ENCODE measurements at regions not wholly inside any gene's neighbourhood (a gene's known extent, or its start where the extent isn't known, plus 50 kb on each side); places are given as distances from the start of the nearest gene placed in this dataset.

GRCh38 chr7:9083837-9084236 is 650.4 kb downstream of the NXPH1 start:
- no peak overlapping the region for H3K4me3 ChIP-seq (ENCODE audit: low read depth, low read length)
- no peak for TF ChIP-seq CTCF (IDR thresholded peaks at IDR 0.05; ENCODE audit: borderline replicate concordance, insufficient read depth, low read depth, low read length)

- TF ChIP-seq CTCF (IDR thresholded peaks at IDR 0.05; ENCODE audit: borderline replicate concordance, insufficient read depth, low read depth, low read length) = no peak
- no peak overlapping the region for H3K4me3 ChIP-seq (ENCODE audit: low read depth, low read length)
These were observed 657.9 kb downstream of the NXPH1 start for GRCh38 chr7:9091282-9091681.

GRCh38 chr7:9097565-9098060 is 664.2 kb downstream of the NXPH1 start:
- no peak overlapping the region for H3K4me3 ChIP-seq (ENCODE audit: low read depth, low read length)
- no peak for TF ChIP-seq CTCF (IDR thresholded peaks at IDR 0.05; ENCODE audit: borderline replicate concordance, insufficient read depth, low read depth, low read length)

- TF ChIP-seq CTCF (IDR thresholded peaks at IDR 0.05; ENCODE audit: borderline replicate concordance, insufficient read depth, low read depth, low read length) = no peak
These were observed 666.9 kb downstream of the NXPH1 start for GRCh38 chr7:9100289-9100688.

GRCh38 chr7:9102846-9103245 is 669.4 kb downstream of the NXPH1 start:
- TF ChIP-seq CTCF (IDR thresholded peaks at IDR 0.05; ENCODE audit: borderline replicate concordance, insufficient read depth, low read depth, low read length) = no peak
- no peak overlapping the region for H3K4me3 ChIP-seq (ENCODE audit: low read depth, low read length)

More at GRCh38 chr7:9100289-9100688, 666.9 kb downstream of the NXPH1 start:
- H3K4me3 ChIP-seq (ENCODE audit: low read depth, low read length) = no peak overlapping the region

- no peak for TF ChIP-seq CTCF (IDR thresholded peaks at IDR 0.05; ENCODE audit: borderline replicate concordance, insufficient read depth, low read depth, low read length)
- no peak overlapping the region for H3K4me3 ChIP-seq (ENCODE audit: low read depth, low read length)
These were observed 673.3 kb downstream of the NXPH1 start for GRCh38 chr7:9106747-9107146.

GRCh38 chr7:9120331-9120730 is 686.9 kb downstream of the NXPH1 start:
- H3K4me3 ChIP-seq (ENCODE audit: low read depth, low read length) = no peak overlapping the region
- no peak for TF ChIP-seq CTCF (IDR thresholded peaks at IDR 0.05; ENCODE audit: borderline replicate concordance, insufficient read depth, low read depth, low read length)
